LNCaP clone FGC (cell line): ENCODE measurements at regions not wholly inside any gene's neighbourhood (a gene's known extent, or its start where the extent isn't known, plus 50 kb on each side); places are given as distances from the start of the nearest gene placed in this dataset.
"Not testable (repeated sequence)": the region's sequence is repeated elsewhere in the genome, so short reads cannot be mapped to it uniquely, and the experiment has no call there.

Experiments
- DNase-seq: peaks from one replicate; pipeline ENCODE4 v3.0.0-alpha.2; 2011; ENCODE audit warnings: low read depth
- H3K4me3 ChIP-seq: 2 replicates; pipeline ENCODE4 v1.5.1; 2011; ENCODE audit warnings: mild to moderate bottlenecking, low read depth, low read length, control low read depth
- TF ChIP-seq, protein P1 (sequence below): IDR thresholded peaks from 2 replicates; pipeline ENCODE4 v1.5.1; 2012; ENCODE audit warnings: mild to moderate bottlenecking; ENCODE audit not compliant: control insufficient read depth, insufficient read depth; ENCODE audit errors: extremely low read depth

DNA sequence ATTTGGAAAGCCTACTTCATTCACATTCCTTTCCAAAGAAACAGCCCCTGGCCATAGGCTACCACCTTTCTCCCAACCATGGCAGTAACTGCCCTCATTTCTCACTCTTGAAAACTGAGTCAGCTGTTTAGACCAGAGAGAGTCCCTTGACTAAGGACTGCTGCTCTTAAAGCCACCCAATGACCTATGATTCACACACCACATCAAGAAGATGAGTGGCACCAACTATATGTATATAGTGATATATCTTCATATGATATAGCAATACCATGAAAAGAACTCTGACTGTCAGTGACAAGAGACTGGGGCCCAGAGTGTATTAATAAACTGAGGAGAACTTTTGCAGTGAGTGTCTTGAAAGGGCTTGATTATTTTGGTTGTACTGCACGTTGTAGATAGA lies 404.5 kb upstream of the ASIC2 start:
- TF ChIP-seq, protein P1, sequence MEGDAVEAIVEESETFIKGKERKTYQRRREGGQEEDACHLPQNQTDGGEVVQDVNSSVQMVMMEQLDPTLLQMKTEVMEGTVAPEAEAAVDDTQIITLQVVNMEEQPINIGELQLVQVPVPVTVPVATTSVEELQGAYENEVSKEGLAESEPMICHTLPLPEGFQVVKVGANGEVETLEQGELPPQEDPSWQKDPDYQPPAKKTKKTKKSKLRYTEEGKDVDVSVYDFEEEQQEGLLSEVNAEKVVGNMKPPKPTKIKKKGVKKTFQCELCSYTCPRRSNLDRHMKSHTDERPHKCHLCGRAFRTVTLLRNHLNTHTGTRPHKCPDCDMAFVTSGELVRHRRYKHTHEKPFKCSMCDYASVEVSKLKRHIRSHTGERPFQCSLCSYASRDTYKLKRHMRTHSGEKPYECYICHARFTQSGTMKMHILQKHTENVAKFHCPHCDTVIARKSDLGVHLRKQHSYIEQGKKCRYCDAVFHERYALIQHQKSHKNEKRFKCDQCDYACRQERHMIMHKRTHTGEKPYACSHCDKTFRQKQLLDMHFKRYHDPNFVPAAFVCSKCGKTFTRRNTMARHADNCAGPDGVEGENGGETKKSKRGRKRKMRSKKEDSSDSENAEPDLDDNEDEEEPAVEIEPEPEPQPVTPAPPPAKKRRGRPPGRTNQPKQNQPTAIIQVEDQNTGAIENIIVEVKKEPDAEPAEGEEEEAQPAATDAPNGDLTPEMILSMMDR: no peak
- H3K4me3 ChIP-seq: no peak overlapping the region

DNA sequence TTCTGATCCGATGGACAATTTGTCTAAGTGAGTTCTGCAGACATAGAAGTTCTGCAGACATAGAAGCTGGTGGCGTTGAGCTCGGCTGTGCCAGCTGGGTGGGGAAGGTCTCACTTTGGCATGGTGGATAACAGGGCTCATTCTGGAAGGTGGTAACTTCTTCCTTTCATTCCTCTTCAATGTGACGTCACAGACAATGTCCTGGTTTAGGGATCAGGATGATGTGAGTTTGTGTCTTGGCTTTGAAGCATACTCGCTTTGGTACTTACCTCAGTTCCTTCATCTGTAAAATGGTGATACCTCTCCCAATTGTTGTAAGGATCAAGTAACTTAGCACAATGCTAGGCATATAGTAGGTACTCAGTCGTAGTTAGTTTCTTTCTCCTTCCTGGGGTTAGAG lies 408.8 kb upstream of the ASIC2 start:
- no peak for DNase-seq
- TF ChIP-seq, protein P1: no peak

More for the DNA sequence above, 404.5 kb upstream of the ASIC2 start:
- no peak for DNase-seq

DNA sequence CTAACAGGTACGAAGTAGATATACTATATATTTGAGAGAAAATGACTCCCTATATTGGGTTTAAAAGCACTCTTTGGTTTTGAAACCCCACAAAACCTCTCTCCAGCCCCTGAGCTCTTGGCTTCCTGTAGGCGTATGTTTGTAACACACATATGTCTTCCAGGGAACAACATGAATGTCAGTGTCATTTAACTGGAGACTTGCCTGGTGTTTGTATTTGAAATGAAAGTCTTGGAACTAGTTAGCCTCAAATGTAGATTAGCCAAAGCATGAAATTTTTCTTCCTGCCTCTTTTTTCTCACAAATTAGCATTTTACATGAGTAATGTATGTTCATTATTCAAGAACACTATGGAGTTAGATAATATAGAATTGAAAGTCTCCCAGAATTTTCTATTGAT lies 411.8 kb upstream of the ASIC2 start:
- DNase-seq: no peak
- H3K4me3 ChIP-seq: no peak overlapping the region
- TF ChIP-seq, protein P1: no peak

More for the DNA sequence above, 408.8 kb upstream of the ASIC2 start:
- no peak overlapping the region for H3K4me3 ChIP-seq

DNA sequence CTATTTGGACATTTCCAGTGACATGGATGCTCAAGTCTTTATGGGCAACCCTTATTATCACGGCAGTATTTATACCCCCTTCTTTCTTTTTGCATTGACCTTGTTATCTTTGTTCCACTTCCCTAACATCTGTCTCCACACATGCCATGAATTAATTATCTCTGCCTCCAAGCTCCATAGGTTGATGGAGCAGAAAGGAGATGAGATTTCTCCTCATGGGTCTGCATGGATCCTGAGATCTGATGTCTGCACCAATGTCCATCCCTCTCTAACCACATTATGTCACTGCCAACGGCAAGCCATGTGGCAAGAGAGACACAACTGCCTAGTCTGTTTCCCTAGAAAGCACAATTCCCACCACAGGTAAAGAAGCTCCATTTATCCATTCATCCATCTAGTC lies 416.8 kb upstream of the ASIC2 start:
- H3K4me3 ChIP-seq: no peak overlapping the region
- no peak for DNase-seq
- TF ChIP-seq, protein P1: no peak

DNA sequence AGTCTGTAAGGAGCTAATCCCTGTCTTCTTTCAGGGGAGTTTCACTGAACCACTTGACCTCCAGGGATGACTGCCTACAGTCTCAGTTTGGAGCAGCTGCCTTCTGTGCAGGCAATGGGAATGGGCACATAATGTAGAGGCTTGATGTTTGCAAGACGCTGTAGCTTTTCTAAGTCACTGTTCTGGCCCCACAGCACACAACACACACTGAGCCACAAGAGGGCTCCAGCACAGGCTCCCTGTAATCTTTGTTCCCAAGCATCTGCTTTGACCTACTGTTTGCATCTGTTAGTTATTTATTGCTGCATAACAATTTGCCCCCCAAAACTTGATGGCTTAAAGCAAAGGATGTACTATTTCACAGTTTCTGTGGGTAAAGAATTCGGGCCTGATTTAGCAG lies 419.0 kb upstream of the ASIC2 start:
- TF ChIP-seq, protein P1: peak; percentile 34
- no peak overlapping the region for H3K4me3 ChIP-seq
- no peak for DNase-seq

DNA sequence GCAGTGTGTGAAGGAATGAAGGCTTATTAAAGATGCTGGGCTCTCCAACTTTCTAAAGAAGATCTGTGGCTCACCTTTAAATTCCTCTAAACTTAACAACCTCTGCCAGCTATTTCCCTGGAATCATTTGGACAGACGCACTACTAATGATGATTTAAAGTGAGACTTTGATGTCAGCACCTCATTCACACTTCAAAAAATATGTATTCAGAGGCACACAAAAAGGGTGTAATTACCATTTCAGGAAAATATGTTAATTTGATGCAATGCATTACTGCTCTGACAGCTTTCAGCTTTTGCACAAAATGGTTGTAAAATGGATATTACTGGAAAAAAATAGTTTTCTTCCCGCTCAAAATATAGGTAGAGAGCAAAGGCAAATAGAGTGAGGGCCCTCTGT lies 423.9 kb upstream of the ASIC2 start:
- TF ChIP-seq, protein P1: no peak
- no peak overlapping the region for H3K4me3 ChIP-seq
- no peak for DNase-seq

DNA sequence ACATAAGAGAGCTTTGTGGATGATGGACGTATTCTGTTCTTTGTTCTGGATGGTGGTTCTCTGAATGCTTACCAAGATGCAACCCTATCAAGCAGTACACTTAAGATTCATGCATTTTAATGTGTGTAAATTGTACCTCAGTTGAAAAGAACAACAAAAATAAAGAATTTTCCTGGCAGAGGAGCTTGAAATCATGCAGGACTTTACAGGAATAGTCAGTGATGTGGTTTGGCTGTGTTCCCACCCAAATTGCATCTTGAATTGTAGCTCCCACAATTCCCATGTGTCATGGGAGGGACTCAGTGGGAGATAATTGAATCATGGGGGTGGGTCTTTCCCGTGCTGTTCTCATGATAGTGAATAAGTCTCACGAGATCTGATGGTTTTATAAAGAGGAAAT lies 430.6 kb upstream of the ASIC2 start:
- H3K4me3 ChIP-seq, DNase-seq: not testable (repeated sequence)
